AG10803 (cell line): ENCODE measurements at regions not wholly inside any gene's neighbourhood (a gene's known extent, or its start where the extent isn't known, plus 50 kb on each side); places are given as distances from the start of the nearest gene placed in this dataset.

Experiments used
- DNase-seq: peaks from one replicate; pipeline ENCODE4 v3.0.0; 2010; ENCODE audit warnings: low read depth
- H3K4me3 ChIP-seq: 2 replicates; pipeline ENCODE4 v1.5.1; 2011; ENCODE audit warnings: mild to moderate bottlenecking, low read length, control low read depth
- TF ChIP-seq, protein P1 (sequence below): conservative IDR thresholded peaks from 2 replicates; pipeline ENCODE4 v1.5.1; 2011; ENCODE audit warnings: mild to moderate bottlenecking, low read length, control low read depth, inconsistent platforms

GRCh38 chr5:89255845-89256463, 373.0 kb upstream of the MEF2C start:
- TF ChIP-seq, protein P1, sequence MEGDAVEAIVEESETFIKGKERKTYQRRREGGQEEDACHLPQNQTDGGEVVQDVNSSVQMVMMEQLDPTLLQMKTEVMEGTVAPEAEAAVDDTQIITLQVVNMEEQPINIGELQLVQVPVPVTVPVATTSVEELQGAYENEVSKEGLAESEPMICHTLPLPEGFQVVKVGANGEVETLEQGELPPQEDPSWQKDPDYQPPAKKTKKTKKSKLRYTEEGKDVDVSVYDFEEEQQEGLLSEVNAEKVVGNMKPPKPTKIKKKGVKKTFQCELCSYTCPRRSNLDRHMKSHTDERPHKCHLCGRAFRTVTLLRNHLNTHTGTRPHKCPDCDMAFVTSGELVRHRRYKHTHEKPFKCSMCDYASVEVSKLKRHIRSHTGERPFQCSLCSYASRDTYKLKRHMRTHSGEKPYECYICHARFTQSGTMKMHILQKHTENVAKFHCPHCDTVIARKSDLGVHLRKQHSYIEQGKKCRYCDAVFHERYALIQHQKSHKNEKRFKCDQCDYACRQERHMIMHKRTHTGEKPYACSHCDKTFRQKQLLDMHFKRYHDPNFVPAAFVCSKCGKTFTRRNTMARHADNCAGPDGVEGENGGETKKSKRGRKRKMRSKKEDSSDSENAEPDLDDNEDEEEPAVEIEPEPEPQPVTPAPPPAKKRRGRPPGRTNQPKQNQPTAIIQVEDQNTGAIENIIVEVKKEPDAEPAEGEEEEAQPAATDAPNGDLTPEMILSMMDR: no peak
- peak; percentile 70 for DNase-seq
- no peak overlapping the region for H3K4me3 ChIP-seq

GRCh38 chr5:89253666-89254352, 370.8 kb upstream of the MEF2C start:
- no peak overlapping the region for H3K4me3 ChIP-seq
- peak; percentile 62 for DNase-seq
- TF ChIP-seq, protein P1: no peak

DNA sequence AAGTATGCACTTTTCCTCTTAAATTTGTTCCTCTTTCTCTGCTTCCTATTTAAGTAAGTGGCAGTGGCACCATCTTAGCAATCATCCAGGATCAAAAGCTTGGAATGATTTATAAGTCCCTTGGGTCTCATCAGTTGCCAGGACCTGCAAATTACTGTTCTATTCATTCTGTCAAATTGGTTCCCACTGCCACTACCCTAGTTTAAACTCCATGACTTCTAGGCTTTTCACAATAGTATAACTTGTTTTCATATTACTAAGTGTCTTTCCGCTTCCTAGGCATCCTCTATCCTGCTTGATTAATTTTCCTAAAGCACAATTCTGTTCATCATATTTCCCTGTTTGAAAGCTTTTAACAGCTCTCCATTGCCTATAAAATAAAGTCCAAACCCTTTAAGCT, 363.9 kb upstream of the MEF2C start:
- TF ChIP-seq, protein P1: no peak
- no peak overlapping the region for H3K4me3 ChIP-seq
- no peak for DNase-seq

DNA sequence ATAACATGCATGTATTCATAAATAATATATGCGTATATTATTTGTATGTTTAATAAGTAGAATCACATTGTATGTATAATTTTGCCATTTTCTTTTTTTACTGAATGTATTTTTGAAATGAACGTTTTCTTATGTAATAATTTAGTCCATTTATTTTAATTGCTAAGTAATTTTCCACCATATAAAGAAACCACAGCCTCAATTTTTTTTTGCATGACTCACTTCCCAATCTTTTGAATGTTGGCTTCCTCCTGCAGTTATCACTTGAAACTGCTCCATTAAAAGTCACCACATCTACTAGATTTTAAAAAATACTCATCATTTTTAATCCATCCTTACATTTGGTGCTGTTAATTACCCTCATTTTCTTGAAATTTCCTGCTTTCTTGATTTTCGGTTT, 363.3 kb upstream of the MEF2C start:
- no peak for DNase-seq
- TF ChIP-seq, protein P1: no peak
- H3K4me3 ChIP-seq: no peak overlapping the region

GRCh38 chr5:89243611-89244010, 360.6 kb upstream of the MEF2C start:
- TF ChIP-seq, protein P1: no peak
- no peak for DNase-seq

GRCh38 chr5:89241186-89241585, 358.2 kb upstream of the MEF2C start:
- no peak overlapping the region for H3K4me3 ChIP-seq
- TF ChIP-seq, protein P1: no peak
- peak; percentile 52 for DNase-seq

More at GRCh38 chr5:89243611-89244010, 360.6 kb upstream of the MEF2C start:
- no peak overlapping the region for H3K4me3 ChIP-seq

- TF ChIP-seq, protein P1: no peak
- H3K4me3 ChIP-seq: no peak overlapping the region
- no peak for DNase-seq
Observed at GRCh38 chr5:89236900-89237299, 353.9 kb upstream of the MEF2C start.
